ENCODE measurements at regions not wholly inside any gene's neighbourhood (a gene's known extent, or its start where the extent isn't known, plus 50 kb on each side); places are given as distances from the start of the nearest gene placed in this dataset.

- TF ChIP-seq, protein P1, sequence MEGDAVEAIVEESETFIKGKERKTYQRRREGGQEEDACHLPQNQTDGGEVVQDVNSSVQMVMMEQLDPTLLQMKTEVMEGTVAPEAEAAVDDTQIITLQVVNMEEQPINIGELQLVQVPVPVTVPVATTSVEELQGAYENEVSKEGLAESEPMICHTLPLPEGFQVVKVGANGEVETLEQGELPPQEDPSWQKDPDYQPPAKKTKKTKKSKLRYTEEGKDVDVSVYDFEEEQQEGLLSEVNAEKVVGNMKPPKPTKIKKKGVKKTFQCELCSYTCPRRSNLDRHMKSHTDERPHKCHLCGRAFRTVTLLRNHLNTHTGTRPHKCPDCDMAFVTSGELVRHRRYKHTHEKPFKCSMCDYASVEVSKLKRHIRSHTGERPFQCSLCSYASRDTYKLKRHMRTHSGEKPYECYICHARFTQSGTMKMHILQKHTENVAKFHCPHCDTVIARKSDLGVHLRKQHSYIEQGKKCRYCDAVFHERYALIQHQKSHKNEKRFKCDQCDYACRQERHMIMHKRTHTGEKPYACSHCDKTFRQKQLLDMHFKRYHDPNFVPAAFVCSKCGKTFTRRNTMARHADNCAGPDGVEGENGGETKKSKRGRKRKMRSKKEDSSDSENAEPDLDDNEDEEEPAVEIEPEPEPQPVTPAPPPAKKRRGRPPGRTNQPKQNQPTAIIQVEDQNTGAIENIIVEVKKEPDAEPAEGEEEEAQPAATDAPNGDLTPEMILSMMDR (conservative IDR thresholded peaks at IDR 0.05), result no peak
- no peaks in the 10 kb centered on the region for H3K79me1 ChIP-seq (ENCODE audit: insufficient read depth, low read depth, low read length, poor library complexity, severe bottlenecking)
- no peaks in the 10 kb centered on the region for H3K9me3 Mint-ChIP-seq
- H2BK20ac ChIP-seq (ENCODE audit: low read depth, low read length, poor library complexity, severe bottlenecking), result no peak overlapping the region
- H3K36me3 Mint-ChIP-seq (ENCODE audit: insufficient read depth in 1 of 3, low read depth in 3 of 3), result no peaks in the 10 kb centered on the region
- WGBS (ENCODE audit: extremely low coverage, insufficient read length, low lambda C conversion rate), result no CpG with 5 or more reads among the region's 14 CpGs
- no peaks in the 10 kb centered on the region for H3K23me2 ChIP-seq (ENCODE audit: insufficient read length, low read depth, low read length, poor library complexity, severe bottlenecking)
- H4K8ac ChIP-seq (replicated peaks; ENCODE audit: insufficient read length, low read depth, low read length), result no peak overlapping the region
- H2BK12ac ChIP-seq (ENCODE audit: insufficient read length, low read depth, low read length), result no peak overlapping the region
- no peaks in the 10 kb centered on the region for H3K79me2 ChIP-seq (ENCODE audit: insufficient read depth, low read length)
- H3K27ac ChIP-seq (ENCODE audit: insufficient read length, low read depth, low read length), result no peak overlapping the region
- H3K14ac ChIP-seq (ENCODE audit: insufficient read depth, low read length), result no peak overlapping the region
- H3K4me2 ChIP-seq (ENCODE audit: insufficient read depth, insufficient read length, low read length), result no peak overlapping the region
- H3K9ac ChIP-seq (ENCODE audit: extremely low read depth, insufficient read length, low read length), result no peak overlapping the region
- peak; percentile 7 for DNase-seq
- no peak overlapping the region for H3T11ph ChIP-seq (ENCODE audit: low read length)
- H2BK5ac ChIP-seq (ENCODE audit: insufficient read length, low read length), result no peak overlapping the region
- no peak overlapping the region for H3K4me3 Mint-ChIP-seq
- H3K4me1 Mint-ChIP-seq, result peaks cover 9 to 23% of the 10 kb centered on the region in 2 experiments
- H2BK15ac ChIP-seq (ENCODE audit: low read depth, low read length), result no peak overlapping the region
- no peak overlapping the region for H3K23ac ChIP-seq (ENCODE audit: insufficient read length, low read depth, low read length)
- no peak overlapping the region for H3K56ac ChIP-seq (ENCODE audit: insufficient read length, low read depth, low read length)
- H3K18ac ChIP-seq (ENCODE audit: insufficient read length, low read depth, low read length), result no peak overlapping the region
- no peak overlapping the region for H3K4ac ChIP-seq (ENCODE audit: low read depth, low read length)
- H3K27me3 Mint-ChIP-seq (ENCODE audit: low read depth), result peaks cover 83% of the 10 kb centered on the region
- no peak overlapping the region; a peak in 1 of 7 replicates for H3K27ac Mint-ChIP-seq
- H3K27me3 ChIP-seq (ENCODE audit: insufficient read depth, low read length), result no peaks in the 10 kb centered on the region
- no peaks in the 10 kb centered on the region for H4K20me1 ChIP-seq (ENCODE audit: control insufficient read depth, insufficient read depth, insufficient read length)
- H2AFZ ChIP-seq (ENCODE audit: low read length), result no peak overlapping the region
- no peak overlapping the region for H4K91ac ChIP-seq (ENCODE audit: insufficient read length, low read depth, low read length)
- no peak overlapping the region for H2BK120ac ChIP-seq (ENCODE audit: low read depth, low read length, poor library complexity, severe bottlenecking)
- H3K4me1 ChIP-seq (ENCODE audit: insufficient read depth, low read length), result peaks cover 7% of the 10 kb centered on the region; the same call in 1 of the 2 replicates
- no peak overlapping the region for H4K5ac ChIP-seq (ENCODE audit: insufficient read length, low read depth, low read length)
- H2AK5ac ChIP-seq (ENCODE audit: insufficient read length, low read length), result no peak overlapping the region
- no peaks in the 10 kb centered on the region for H3K9me3 ChIP-seq (ENCODE audit: control insufficient read depth, low read depth, low read length)
Measured at GRCh38 chr9:38276771-38277439, 115.6 kb upstream of the ALDH1B1 start.

Measured in H9 (cell line).